Esophagus muscularis mucosa (tissue), 4 donors: ENCODE measurements at regions not wholly inside any gene's neighbourhood (a gene's known extent, or its start where the extent isn't known, plus 50 kb on each side); places are given as distances from the start of the nearest gene placed in this dataset.

ENCODE experiments used
- DNase-seq: peaks from one replicate; pipeline ENCODE4 v3.0.0-alpha.2; 2017; ENCODE audit errors: extremely low spot score
- H3K27ac ChIP-seq, 4 donors: fragments of 200-600 bp; sonication (generic); replicated peaks in 1 of 4; 1 replicate in 3 of 4; 2 replicates in 1 of 4; pipeline ENCODE4 v1.5.1; 2016 to 2019; ENCODE audit warnings: mild to moderate bottlenecking in 1 of 4
- H3K27me3 ChIP-seq, 4 donors: fragments of 200-600 bp; sonication (generic); one replicate each; pipeline versions ENCODE4 v1.5.1 to v1.6.0; 2016 to 2019
- H3K36me3 ChIP-seq, 4 donors: fragments of 200-600 bp; sonication (generic); one replicate each; pipeline ENCODE4 v1.5.1; 2016 to 2019
- H3K4me1 ChIP-seq, 4 donors: fragments of 200-600 bp; sonication (generic); one replicate each; pipeline ENCODE4 v1.5.1; 2016 to 2019
- H3K4me3 ChIP-seq, 4 donors: fragments of 200-600 bp; sonication (generic); 1 replicate in 2 of 4; 2 replicates in 2 of 4; pipeline ENCODE4 v1.5.1; 2016 to 2019; ENCODE audit warnings: mild to moderate bottlenecking in 4 of 4, moderate library complexity in 1 of 4
- H3K9me3 ChIP-seq, 4 donors: fragments of 200-600 bp; sonication (generic); 1 replicate in 3 of 4; 2 replicates in 1 of 4; pipeline ENCODE4 v1.5.1; 2016 to 2019
- EP300 ChIP-seq: sonication (generic); formaldehyde crosslinking; IDR thresholded peaks from one replicate; pipeline ENCODE4 v1.6.1; 2017; ENCODE audit warnings: antibody characterized with exemption
- POLR2A ChIP-seq: fragments of 450-650 bp; IDR thresholded peaks from one replicate; pipeline ENCODE4 v1.6.1; 2017; ENCODE audit warnings: antibody characterized with exemption, moderate library complexity, mild to moderate bottlenecking, low read depth
- POLR2AphosphoS5 ChIP-seq, 2 donors: sonication (generic); formaldehyde crosslinking; IDR thresholded peaks; one replicate each; pipeline ENCODE4 v1.6.1; 2017; ENCODE audit warnings: antibody characterized with exemption in 2 of 2
- WGBS: methylation state at CpG from one replicate; pipeline ENCODE4 v1.1.5; 2018; 5-methylcytosine and 5-hydroxymethylcytosine counted together
- intact Hi-C: fragments of 100-400 bp; cut with DNase I; formaldehyde crosslinking; loops from one replicate; pipeline ENCODE4 v1.15.1; 2023
- TF ChIP-seq, protein P1 (sequence below), 3 experiments: fragments of 200-600 bp in 2 of 3; fragments of 450-650 bp in 1 of 3; sonication (generic) in 2 of 3; IDR thresholded peaks; one replicate each; pipeline ENCODE4 v1.5.1; 2017 to 2019; ENCODE audit warnings: antibody characterized with exemption in 3 of 3, mild to moderate bottlenecking in 2 of 3, moderate library complexity in 1 of 3

DNA sequence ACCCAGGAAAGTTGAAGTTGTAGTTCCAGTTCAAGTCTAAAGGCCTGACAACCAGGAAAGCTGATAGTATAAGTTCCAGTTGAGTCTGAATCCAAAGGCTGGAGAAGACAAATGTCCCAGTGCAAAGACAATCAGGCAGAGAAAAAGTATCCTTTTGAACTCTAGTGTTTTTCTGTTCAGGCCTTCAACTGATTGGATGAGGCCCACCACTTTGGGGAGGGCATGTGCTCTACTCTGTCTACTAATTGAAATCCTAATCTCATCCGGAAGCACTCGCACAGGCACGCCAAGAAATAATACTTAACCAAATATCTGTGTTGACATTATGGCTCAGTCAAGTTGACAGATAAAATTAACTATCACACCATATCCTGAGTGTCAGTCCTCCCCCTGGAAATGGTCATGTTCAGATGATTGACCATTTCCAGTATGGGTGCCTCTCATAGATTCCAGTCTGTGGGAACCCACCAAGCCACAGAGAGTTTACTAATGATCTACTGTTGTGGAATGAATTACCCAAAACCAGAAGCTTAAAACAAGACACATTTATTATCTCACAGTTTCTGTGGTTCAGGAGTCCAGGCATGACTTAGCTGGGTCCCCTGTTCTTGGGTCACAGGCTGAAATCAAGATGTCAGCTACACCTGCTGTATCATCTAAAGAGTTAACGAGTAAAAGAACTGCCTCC lies 296.3 kb upstream of the ZP4 start:
- TF ChIP-seq POLR2AphosphoS5 (IDR thresholded peaks at IDR 0.05), result no peak
- TF ChIP-seq EP300, result no peak
- TF ChIP-seq POLR2A, result no peak
- TF ChIP-seq, protein P1, sequence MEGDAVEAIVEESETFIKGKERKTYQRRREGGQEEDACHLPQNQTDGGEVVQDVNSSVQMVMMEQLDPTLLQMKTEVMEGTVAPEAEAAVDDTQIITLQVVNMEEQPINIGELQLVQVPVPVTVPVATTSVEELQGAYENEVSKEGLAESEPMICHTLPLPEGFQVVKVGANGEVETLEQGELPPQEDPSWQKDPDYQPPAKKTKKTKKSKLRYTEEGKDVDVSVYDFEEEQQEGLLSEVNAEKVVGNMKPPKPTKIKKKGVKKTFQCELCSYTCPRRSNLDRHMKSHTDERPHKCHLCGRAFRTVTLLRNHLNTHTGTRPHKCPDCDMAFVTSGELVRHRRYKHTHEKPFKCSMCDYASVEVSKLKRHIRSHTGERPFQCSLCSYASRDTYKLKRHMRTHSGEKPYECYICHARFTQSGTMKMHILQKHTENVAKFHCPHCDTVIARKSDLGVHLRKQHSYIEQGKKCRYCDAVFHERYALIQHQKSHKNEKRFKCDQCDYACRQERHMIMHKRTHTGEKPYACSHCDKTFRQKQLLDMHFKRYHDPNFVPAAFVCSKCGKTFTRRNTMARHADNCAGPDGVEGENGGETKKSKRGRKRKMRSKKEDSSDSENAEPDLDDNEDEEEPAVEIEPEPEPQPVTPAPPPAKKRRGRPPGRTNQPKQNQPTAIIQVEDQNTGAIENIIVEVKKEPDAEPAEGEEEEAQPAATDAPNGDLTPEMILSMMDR (IDR thresholded peaks at IDR 0.05), result no peak
- 98% methylated on average over 4 of the region's 4 CpGs for WGBS
- no peaks in the 10 kb centered on the region for H3K4me1 ChIP-seq
- H3K27me3 ChIP-seq, result no peaks in the 10 kb centered on the region
- intact Hi-C loops, result no loop called here
- H3K9me3 ChIP-seq, result peaks cover 0 to 14% (median 0%) of the 10 kb centered on the region in 4 donors
- H3K36me3 ChIP-seq, result no peaks in the 10 kb centered on the region
- no peak overlapping the region for H3K4me3 ChIP-seq
- no peak overlapping the region for H3K27ac ChIP-seq
- no peak for DNase-seq

DNA sequence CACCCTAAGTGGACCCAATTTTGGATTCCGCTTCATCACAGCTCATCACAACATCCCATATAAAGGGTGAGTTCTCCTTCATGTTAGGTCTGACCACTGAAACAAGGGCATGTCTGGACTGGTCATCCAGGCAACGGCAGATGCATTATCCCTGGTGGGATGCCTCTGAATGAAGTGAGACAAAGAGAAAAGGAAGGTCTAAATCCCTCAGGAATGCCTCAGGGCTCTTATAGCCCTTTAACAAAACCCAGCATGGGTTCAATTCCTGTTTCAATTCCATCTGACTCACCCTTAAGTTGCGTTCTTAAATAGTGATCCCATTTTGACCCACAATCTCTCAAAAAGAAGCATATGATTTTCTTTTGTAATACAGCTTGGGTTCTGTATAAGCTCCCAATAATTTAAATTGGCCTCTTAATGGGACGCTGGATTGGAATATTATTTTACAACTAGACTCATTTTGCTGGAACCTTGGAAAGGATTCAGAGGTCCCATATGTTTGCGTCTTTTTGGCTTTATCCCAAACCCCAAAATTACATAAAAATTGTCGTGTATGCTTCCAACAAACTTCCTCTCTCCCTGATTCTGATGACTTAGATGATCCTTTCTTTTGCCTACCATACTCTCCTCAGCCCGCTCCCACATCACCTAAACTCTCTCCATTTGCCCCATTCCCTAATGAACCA lies 287.4 kb upstream of the ZP4 start:
- no peak for TF ChIP-seq POLR2A
- DNase-seq, result no peak
- Histone ChIP-seq H3K27ac (no peak overlapping the region), H3K9me3 (peaks cover 0 to 8% (median 2%) of the 10 kb centered on the region in 4 donors), H3K27me3 (no peaks in the 10 kb centered on the region), H3K4me1 (no peaks in the 10 kb centered on the region), H3K36me3 (no peaks in the 10 kb centered on the region), H3K4me3 (no peak overlapping the region)
- 81% methylated on average over 7 of the region's 7 CpGs for WGBS
- intact Hi-C loops, result no loop called here

DNA sequence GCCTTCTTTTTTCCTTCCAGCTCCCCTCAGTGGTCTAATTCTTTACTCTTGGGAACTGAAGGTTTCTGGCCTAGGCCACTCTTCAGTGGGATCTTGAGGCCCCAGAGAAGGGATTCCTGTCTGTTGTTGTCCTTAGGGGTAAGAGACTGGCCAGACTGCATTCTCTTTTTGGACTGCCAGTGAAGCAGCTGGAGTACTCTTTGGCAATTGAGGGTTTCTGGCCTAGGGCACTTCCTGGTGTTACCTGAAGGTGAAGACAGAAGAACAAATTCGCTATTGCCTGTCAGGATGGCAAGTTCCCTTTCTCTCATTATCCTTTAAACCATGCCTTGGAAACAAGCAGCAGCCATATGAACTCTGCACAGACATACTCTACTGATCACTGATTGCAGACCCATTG lies 286.6 kb upstream of the ZP4 start:
- H3K9me3 ChIP-seq, result peaks cover 0 to 8% (median 2%) of the 10 kb centered on the region in 4 donors
- no peak overlapping the region for H3K27ac ChIP-seq
- no peak overlapping the region for H3K4me3 ChIP-seq
- no peak for TF ChIP-seq EP300
- TF ChIP-seq POLR2A, result no peak
- no peak for TF ChIP-seq POLR2AphosphoS5 (IDR thresholded peaks at IDR 0.05)
- TF ChIP-seq, protein P1 (IDR thresholded peaks at IDR 0.05), result no peak
- no peaks in the 10 kb centered on the region for H3K4me1 ChIP-seq
- no peak for DNase-seq
- intact Hi-C loops, result no loop called here
- H3K36me3 ChIP-seq, result no peaks in the 10 kb centered on the region
- 92% methylated on average over 1 of the region's 1 CpG for WGBS
- H3K27me3 ChIP-seq, result no peaks in the 10 kb centered on the region

DNA sequence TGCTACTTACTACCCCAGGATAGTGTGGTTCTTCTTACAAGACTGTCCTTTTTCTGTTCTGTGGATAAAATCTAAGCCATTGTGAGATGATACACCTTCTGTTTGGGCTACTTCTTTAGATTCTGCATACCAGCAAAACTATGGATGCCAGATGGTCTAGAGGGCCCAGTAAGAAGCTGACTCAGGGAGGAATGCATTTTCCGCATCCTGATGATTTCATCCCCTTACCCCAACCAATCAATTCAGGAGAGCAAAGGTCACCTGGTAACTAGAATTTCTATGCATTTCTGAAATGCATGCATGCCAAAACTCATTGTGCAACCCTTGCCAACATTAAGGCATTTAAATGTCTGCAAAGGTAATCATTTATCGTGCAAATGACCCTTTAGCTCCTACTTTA lies 285.7 kb upstream of the ZP4 start:
- intact Hi-C loops, result no loop called here
- Histone ChIP-seq H3K36me3 (no peaks in the 10 kb centered on the region), H3K27me3 (no peaks in the 10 kb centered on the region), H3K9me3 (no peaks in the 10 kb centered on the region), H3K27ac (no peak overlapping the region), H3K4me1 (no peaks in the 10 kb centered on the region), H3K4me3 (no peak overlapping the region)
- 91% methylated on average over 2 of the region's 2 CpGs for WGBS
- TF ChIP-seq POLR2A (no peak), POLR2AphosphoS5 (IDR thresholded peaks at IDR 0.05) (no peak), EP300 (no peak)
- TF ChIP-seq, protein P1 (IDR thresholded peaks at IDR 0.05), result no peak
- no peak for DNase-seq

DNA sequence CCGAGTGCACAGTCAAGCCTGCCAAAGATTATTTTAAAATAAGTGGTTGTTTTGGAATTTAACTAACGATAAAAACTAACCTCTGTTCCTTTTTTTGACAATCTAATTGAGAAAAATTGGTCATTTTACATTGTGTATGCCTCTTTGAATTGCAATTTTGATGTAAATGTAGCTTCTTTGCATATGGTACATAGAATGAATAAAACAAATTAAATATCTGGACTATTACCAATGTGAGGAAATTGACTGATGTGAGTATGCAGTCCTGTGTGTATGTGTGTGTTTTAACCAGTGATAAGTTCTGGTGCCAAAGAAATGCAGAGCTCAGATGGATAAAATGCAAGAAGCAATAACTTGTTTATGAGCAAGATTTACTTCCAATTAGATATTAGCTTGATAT lies 281.3 kb upstream of the ZP4 start:
- no peak for TF ChIP-seq POLR2AphosphoS5 (IDR thresholded peaks at IDR 0.05)
- H3K36me3 ChIP-seq, result no peaks in the 10 kb centered on the region
- H3K4me1 ChIP-seq, result no peaks in the 10 kb centered on the region
- no peaks in the 10 kb centered on the region for H3K27me3 ChIP-seq
- 65% methylated on average over 2 of the region's 2 CpGs for WGBS
- no peaks in the 10 kb centered on the region for H3K9me3 ChIP-seq
- no peak for DNase-seq
- intact Hi-C loops, result no loop called here
- no peak overlapping the region for H3K4me3 ChIP-seq
- H3K27ac ChIP-seq, result no peak overlapping the region
